ENCODE measurements at regions not wholly inside any gene's neighbourhood (a gene's known extent, or its start where the extent isn't known, plus 50 kb on each side); places are given as distances from the start of the nearest gene placed in this dataset.

GRCh38 chr17:14762736-14763479 lies 462.0 kb downstream of the HS3ST3B1 start:
- DNase-seq (ENCODE audit: low read depth) = no peak

- DNase-seq (ENCODE audit: low read depth) = no peak
These were observed 460.0 kb downstream of the HS3ST3B1 start for GRCh38 chr17:14760719-14761411.

- DNase-seq (ENCODE audit: low read depth) = no peak
These were observed 459.3 kb downstream of the HS3ST3B1 start for GRCh38 chr17:14760212-14760611.

DNA sequence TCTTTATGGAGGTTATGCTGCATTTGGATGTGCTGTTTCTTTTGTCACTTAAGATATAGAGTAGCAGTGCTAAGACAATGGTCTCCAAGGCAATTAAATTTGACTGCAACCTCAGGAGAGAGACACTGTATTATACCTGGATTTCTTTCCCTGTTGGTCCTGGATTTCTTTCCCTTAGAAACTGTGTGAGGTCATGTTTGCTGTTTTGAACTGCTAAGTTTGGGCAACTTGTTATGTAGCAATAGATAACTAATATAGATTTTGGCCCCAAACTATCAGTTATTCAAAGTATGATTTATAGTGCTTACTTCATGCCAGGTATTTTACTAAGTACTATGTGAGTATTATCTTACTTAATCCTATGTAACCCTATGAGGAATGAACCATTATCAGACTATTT lies 458.4 kb downstream of the HS3ST3B1 start:
- DNase-seq (ENCODE audit: low read depth) = no peak

DNA sequence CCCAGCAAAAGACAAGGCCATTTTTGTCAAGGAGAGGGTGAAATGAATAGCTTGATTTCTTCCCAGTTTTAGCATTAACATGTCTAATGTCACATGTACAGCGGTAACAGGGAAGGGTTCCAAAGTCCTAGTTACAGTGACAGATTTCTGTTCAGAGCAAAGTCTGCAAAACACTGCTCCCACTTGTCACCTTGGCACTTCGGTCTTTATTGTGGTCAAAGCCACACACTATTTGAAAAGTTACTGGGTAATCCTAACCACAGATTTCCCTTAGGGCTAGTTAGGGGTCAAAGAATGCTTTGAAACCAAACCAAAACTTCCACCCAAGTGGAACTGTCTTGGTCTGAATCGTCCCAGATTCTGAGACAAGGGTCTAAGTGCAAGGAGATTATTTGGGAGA lies 455.6 kb downstream of the HS3ST3B1 start:
- DNase-seq (ENCODE audit: low read depth) = no peak

DNA sequence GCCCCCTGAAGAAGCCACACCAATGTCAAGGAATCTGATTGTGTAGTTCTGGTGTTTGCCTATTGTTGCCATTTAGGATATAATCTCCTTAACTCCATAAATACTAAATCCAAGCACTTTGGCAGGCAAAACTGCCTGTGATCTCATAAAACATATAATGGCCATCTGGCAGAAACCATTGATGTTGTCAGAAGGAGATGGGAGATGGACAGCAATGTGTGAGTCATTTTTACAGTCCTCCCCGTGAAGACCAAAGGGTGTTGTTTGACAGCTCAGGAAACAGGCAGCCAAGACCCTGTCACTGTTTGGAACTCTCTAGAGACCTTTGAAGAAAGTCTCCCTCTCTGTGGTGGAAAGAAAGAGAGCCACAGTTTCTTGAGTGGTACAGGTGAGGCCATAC lies 454.1 kb downstream of the HS3ST3B1 start:
- no peak for DNase-seq (ENCODE audit: low read depth)

- DNase-seq (ENCODE audit: low read depth) = no peak
These were observed 452.5 kb downstream of the HS3ST3B1 start for GRCh38 chr17:14753383-14753782.

GRCh38 chr17:14752011-14752410 lies 451.1 kb downstream of the HS3ST3B1 start:
- no peak for DNase-seq (ENCODE audit: low read depth)

GRCh38 chr17:14750866-14751265 lies 450.0 kb downstream of the HS3ST3B1 start:
- DNase-seq (ENCODE audit: low read depth) = no peak

- DNase-seq (ENCODE audit: low read depth) = no peak
These were observed 448.4 kb downstream of the HS3ST3B1 start for GRCh38 chr17:14749269-14749668.

DNA sequence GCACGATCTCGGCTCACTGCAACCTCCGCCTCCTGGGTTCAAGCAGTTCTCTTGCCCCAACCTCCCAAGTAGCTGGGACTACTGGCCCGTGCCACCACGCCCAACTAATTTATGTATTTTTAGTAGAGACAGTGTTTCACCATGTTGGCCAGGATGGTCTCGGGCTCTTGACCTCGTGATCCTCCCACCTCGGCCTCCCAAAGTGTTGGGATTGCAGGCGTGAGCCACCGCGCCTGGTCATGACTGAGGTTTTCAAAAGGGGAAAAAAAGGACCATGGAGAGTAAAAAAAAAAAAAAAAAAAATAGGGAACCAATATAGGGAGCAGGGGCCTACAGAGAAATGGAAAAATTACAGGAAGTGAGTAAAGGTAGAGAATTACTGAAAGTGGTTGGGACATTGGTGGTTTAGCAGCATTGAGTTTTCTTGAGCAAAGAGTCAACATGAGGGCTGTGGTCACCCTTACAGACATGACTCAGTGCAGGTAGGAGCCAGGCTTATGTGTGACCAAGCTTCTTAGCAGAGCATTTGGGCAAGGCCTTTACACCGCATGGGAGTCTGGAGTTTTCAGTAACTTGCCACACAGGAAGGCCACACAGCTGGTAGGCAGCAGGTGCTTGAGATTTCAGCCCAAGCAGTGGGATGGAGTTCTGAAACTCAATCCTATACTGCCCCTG lies 447.3 kb downstream of the HS3ST3B1 start:
- no peak for DNase-seq (ENCODE audit: low read depth)

GRCh38 chr17:14747603-14747950 lies 446.7 kb downstream of the HS3ST3B1 start:
- DNase-seq (ENCODE audit: low read depth) = no peak

DNA sequence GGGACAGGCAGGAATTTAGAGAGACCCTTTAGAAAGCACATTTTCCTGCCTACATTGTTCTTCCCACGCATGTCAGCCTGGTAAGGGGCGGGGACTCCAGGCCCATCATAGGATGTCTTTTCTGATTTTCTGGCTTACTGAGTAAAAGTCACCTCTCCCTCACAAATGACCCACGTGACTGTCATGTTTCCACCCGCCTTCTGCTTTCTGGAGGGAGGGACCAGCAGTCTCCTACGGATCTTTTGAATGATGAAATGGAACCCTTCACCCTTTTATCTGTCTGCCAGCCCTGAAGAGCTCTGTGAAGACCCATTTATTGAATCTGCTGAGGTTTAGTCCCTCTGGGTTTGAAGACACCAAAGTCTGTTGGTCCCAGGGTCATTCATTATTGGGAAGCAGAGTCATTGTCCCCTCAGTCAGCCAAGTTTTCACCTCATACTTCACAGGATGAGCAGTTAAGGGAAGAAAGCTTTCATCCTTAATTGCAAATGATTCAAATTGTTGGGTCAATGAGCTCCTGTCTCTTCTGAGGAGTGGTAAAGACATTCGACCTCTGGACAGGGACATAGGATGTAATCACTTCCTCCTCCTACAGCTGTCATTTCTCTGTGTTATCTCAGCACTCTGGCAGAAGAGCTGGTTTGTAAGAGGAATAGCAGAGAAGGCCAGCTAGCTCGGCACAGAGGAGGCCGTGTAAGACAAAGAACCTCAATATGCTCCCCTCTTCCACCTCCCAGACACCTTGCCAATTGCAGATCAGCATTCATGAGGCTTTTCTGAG lies 446.1 kb downstream of the HS3ST3B1 start:
- no peak for DNase-seq (ENCODE audit: low read depth)

GRCh38 chr17:14745541-14745940 lies 444.7 kb downstream of the HS3ST3B1 start:
- no peak for DNase-seq (ENCODE audit: low read depth)

- no peak for DNase-seq (ENCODE audit: low read depth)
These were observed 444.0 kb downstream of the HS3ST3B1 start for GRCh38 chr17:14744761-14745473.

DNA sequence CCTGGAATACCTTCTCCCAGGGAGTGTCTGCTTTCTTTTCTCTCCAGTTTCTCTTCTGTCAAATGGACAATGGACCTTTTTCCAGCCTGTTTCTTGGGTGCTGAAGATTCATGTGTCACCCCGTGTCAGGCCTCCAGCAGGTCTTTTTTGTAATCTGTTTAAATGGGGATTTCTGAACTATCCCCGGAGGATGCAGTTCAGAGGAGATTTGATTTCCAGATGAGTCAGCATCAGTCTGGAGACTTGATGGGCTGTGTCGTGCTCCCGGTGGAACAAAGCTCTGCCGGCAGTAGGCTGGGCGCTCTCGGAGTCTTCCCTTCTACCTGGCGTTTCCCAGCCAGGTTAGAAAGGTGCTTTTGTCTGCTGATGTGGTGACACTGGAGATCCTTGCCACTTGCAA lies 440.6 kb downstream of the HS3ST3B1 start:
- no peak for DNase-seq (ENCODE audit: low read depth)

DNA sequence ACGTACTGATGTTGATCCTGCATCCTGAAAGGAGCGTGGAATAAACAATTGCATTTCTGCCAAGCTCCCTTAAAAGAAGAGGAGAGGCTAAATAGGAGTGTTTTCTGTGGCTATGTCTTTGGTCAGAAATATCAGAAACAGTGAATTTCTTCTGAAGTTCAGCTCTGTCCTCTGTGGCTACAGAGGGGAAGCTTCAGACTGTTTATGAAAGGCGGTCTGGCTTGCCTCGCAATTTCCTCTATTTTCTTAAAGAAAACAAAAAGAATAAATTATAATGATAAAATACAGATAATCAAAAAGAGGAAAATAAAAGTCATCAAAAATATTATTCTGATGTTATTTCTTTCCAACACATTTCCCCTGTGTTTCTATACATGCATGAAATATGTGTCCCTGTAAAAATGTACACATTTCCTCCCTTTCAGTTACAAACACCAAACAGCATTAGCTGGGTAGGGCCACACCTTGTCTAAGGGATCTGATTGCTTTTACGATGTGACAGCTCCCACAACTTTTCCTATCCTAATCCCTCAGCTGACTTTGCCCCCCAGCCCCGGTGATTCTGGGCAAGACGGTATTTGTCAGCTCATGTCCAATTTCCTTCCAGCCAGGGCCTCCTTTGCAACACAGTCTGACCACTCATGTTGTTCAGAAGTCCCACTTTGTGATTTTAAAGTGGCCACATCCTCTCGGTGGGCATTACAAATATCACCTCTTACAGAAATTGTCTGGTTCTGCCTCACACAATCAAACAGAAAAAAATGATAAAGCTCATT lies 439.0 kb downstream of the HS3ST3B1 start:
- DNase-seq (ENCODE audit: low read depth) = no peak

GRCh38 chr17:14738652-14738988 lies 437.7 kb downstream of the HS3ST3B1 start:
- DNase-seq (ENCODE audit: low read depth) = no peak

DNA sequence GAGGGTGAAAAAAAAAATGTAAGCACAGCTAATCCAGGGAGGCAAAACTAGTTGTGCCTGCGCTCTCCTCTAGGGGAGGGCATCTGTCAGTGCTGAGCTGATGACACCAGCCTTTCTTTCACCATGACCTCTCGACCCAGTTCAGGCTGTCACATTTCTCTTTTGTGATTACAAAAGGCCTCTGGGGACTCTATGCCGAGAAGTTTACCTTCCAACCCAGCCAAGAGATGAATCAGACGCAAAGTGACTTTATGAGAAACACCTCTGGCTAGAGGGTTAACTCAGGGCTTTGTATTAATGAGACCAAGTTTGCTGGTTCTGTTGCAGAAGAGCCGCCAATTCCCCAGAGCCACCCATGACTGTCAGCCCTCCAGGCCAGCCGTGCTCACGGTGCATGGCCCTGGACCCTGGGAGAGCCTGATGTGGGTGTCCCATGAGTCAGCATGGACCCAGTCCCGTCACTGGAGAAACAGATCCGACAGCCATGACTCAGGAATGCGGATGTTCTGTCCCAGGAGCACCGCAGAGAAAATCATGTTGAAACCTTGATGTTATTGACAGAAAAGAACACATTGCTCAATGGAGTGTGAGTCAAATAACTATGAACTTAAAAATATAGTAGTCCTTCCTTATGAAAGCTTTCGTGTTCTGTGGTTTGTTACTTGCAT lies 437.2 kb downstream of the HS3ST3B1 start:
- DNase-seq (ENCODE audit: low read depth) = peak; percentile 6

DNA sequence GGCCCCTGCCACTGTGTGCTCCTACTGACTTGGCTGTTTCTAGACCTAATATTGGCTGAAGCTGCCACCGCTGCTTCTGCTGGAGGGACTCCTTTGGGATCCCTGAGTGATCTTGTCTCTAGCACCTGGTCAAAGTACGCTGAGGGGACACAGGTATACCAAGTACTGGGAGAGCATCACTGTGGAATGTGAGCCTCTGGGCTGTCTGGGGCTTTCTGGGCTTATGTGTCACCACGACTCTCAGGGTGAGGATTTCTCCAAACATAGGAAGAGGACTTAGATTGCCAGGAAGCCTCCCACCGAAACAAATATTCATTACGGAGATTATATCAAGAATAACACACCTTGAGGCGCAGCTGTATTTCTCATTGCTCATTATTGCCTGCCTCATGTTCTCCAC lies 435.8 kb downstream of the HS3ST3B1 start:
- no peak for DNase-seq (ENCODE audit: low read depth)

All from renal cortical epithelial cell (primary cell).